Lung (tissue), 11 donors: ENCODE measurements at regions not wholly inside any gene's neighbourhood (a gene's known extent, or its start where the extent isn't known, plus 50 kb on each side); places are given as distances from the start of the nearest gene placed in this dataset.
A peak's percentile ranks its signal among the peaks of the same experiment; 100 is the strongest.

Experiments
- ATAC-seq: fragments of 200-7000 bp; cut with Tn5 transposase; one replicate; pipeline ENCODE4 v1.9.1; 2020; ENCODE audit warnings: moderate number of reproducible peaks; ENCODE audit not compliant: insufficient read depth, low FRiP score
- DNase-seq, 3 donors: peaks; one replicate each; pipeline ENCODE4 v3.0.0-alpha.2; 2013 to 2017
- H3K27ac ChIP-seq, 2 donors: one replicate each; pipeline ENCODE4 v1.5.1; 2013; ENCODE audit warnings: mild to moderate bottlenecking in 2 of 2, moderate library complexity in 2 of 2, control low read depth in 1 of 2, inconsistent platforms in 1 of 2, low read depth in 1 of 2, low read length in 1 of 2
- H3K27me3 ChIP-seq, 3 donors: one replicate each; pipeline ENCODE4 v1.5.1; 2013; ENCODE audit warnings: low read length in 2 of 3; ENCODE audit not compliant: control insufficient read depth in 3 of 3, insufficient read depth in 3 of 3
- H3K36me3 ChIP-seq, 4 donors: one replicate each; pipeline ENCODE4 v1.5.1; 2013; ENCODE audit warnings: low read length in 4 of 4, mild to moderate bottlenecking in 1 of 4, moderate library complexity in 1 of 4; ENCODE audit not compliant: control insufficient read depth in 4 of 4, insufficient read depth in 4 of 4
- H3K4me1 ChIP-seq, 5 donors: one replicate each; pipeline ENCODE4 v1.5.1; 2013; ENCODE audit warnings: low read length in 5 of 5, mild to moderate bottlenecking in 2 of 5, moderate library complexity in 1 of 5; ENCODE audit not compliant: control insufficient read depth in 5 of 5, insufficient read depth in 5 of 5
- H3K4me3 ChIP-seq: one replicate; pipeline ENCODE4 v1.5.1; 2013; ENCODE audit warnings: mild to moderate bottlenecking, control low read depth, moderate library complexity
- H3K9ac ChIP-seq, 2 donors: one replicate each; pipeline ENCODE4 v1.5.1; 2013; ENCODE audit warnings: low read length in 2 of 2, control low read depth in 1 of 2; ENCODE audit not compliant: insufficient read depth in 1 of 2
- H3K9me3 ChIP-seq, 4 donors: one replicate each; pipeline ENCODE4 v1.5.1; 2013; ENCODE audit warnings: low read length in 3 of 4, mild to moderate bottlenecking in 1 of 4, moderate library complexity in 1 of 4; ENCODE audit not compliant: control insufficient read depth in 4 of 4, insufficient read depth in 3 of 4
- WGBS, 2 donors: extraction: QIAGEN DNeasy Blood & Tissue Kit; methylation state at CpG; one replicate each; pipeline ENCODE4 v1.1.7; 2013; 5-methylcytosine and 5-hydroxymethylcytosine counted together
- TF ChIP-seq, protein P1 (sequence below): IDR thresholded peaks from 2 replicates; pipeline ENCODE4 v1.5.1; 2012; ENCODE audit warnings: mild to moderate bottlenecking; ENCODE audit errors: control extremely low read depth, extremely low read depth
- donor health status: control.
- donor health status: control.
- donor health status: Bipolar disorder and iron deficiency.
- donor health status: healthy.
- donor health status: DM: yes; HTN: yes; CAD: no.

DNA sequence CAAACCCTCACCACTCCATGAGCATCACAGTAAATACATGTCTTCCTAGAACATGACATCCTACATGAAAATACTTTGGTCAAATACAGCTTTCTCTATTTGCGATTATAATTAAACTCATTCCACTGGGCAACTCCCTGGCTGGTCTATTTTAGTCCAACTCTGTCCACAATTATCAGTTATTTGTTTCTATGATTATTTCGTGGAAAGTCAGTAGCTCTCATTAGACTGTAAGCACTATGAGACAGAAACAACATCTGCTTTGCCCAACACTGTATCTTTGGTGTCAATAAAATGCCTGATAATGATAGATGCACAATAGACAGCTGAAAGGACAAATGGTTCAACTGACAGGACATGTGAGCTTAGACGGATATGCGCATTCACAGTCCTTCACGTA lies 292.0 kb downstream of the KLF12 start:
- peaks cover 0 to 13% (median 0%) of the 10 kb centered on the region in 5 donors for H3K4me1 ChIP-seq
- H3K27me3 ChIP-seq: no peaks in the 10 kb centered on the region
- H3K9ac ChIP-seq: no peak overlapping the region
- DNase-seq (no peak), ATAC-seq (no peak)
- H3K27ac ChIP-seq: no peak overlapping the region
- peaks cover 0 to 12% (median 3%) of the 10 kb centered on the region in 4 donors for H3K36me3 ChIP-seq
- H3K9me3 ChIP-seq: peaks cover 0 to 5% (median 0%) of the 10 kb centered on the region in 4 donors
- H3K4me3 ChIP-seq: no peak overlapping the region
- 91 to 93% methylated on average over 5 of the region's 5 CpGs for WGBS, 2 donors
- TF ChIP-seq, protein P1, sequence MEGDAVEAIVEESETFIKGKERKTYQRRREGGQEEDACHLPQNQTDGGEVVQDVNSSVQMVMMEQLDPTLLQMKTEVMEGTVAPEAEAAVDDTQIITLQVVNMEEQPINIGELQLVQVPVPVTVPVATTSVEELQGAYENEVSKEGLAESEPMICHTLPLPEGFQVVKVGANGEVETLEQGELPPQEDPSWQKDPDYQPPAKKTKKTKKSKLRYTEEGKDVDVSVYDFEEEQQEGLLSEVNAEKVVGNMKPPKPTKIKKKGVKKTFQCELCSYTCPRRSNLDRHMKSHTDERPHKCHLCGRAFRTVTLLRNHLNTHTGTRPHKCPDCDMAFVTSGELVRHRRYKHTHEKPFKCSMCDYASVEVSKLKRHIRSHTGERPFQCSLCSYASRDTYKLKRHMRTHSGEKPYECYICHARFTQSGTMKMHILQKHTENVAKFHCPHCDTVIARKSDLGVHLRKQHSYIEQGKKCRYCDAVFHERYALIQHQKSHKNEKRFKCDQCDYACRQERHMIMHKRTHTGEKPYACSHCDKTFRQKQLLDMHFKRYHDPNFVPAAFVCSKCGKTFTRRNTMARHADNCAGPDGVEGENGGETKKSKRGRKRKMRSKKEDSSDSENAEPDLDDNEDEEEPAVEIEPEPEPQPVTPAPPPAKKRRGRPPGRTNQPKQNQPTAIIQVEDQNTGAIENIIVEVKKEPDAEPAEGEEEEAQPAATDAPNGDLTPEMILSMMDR: no peak

DNA sequence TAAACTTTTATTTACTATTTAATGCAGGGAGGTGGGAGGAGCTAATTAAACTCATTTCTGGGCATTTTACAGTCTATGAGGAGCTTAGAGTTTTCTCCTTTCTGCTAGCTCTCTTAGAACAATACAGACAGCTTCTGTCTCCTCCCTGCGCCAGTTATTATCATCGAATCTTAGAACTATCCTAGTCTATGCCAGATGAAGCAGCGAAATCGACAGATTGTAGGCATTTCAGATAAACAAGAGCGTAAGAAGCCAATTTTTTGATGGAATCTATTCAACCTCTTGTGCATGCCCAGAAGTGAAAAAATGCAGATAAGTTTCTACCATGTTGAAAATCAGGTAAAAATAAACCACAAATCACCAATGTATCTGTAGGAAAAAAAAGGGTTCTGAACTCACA lies 297.1 kb downstream of the KLF12 start:
- DNase-seq (no peak), ATAC-seq (no peak)
- H3K4me1 ChIP-seq: peaks cover 0 to 11% (median 4%) of the 10 kb centered on the region in 5 donors
- H3K9me3 ChIP-seq: no peaks in the 10 kb centered on the region
- TF ChIP-seq, protein P1: no peak
- peaks cover 0 to 3% (median 0%) of the 10 kb centered on the region in 4 donors for H3K36me3 ChIP-seq
- no peak overlapping the region for H3K4me3 ChIP-seq
- 88 to 92% methylated on average over 5 of the region's 5 CpGs for WGBS, 2 donors
- peak overlapping the region in 1 of 2 donors; percentile 10 for H3K9ac ChIP-seq
- no peaks in the 10 kb centered on the region for H3K27me3 ChIP-seq
- H3K27ac ChIP-seq: no peak overlapping the region

DNA sequence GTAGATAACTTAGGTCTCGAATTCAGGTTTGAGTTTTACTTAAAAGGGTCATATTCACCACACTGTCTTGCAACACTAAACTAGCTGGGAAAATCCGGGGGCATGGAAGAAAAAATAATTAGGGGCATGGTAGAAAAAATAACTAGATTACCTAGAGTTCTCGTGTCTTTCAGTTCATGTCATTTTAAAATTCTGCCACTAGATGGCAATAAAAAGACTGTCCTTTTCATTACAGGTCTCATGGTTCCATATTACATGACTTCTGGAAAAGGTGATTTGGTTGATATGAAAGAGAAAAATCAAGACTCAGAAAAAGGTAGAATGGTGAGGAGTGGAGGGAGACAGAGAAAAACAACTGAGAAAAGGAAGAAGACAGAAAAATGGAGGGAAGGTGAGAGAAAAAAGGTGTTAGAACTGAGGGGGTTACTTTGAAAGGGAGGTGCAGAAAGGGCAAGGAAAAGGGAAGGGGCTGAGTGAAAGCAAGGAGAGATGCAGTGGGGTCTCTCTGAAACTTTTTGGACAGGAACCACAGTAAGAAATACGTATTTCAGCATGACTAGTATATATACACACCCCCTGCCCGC lies 299.0 kb downstream of the KLF12 start:
- ATAC-seq (no peak), DNase-seq (peak in 2 of 3 donors; percentile 58 to 67)
- 48 to 55% methylated on average over 5 of the region's 5 CpGs for WGBS, 2 donors
- Histone ChIP-seq H3K4me1 (peaks cover 0 to 6% (median 4%) of the 10 kb centered on the region in 5 donors), H3K27me3 (no peaks in the 10 kb centered on the region), H3K36me3 (peaks cover 0 to 3% (median 0%) of the 10 kb centered on the region in 4 donors), H3K4me3 (no peak overlapping the region), H3K9ac (no peak overlapping the region), H3K27ac (no peak overlapping the region), H3K9me3 (no peaks in the 10 kb centered on the region)
- TF ChIP-seq, protein P1: peak; percentile 41
